GM21390 (cell line): ENCODE measurements at regions not wholly inside any gene's neighbourhood (a gene's known extent, or its start where the extent isn't known, plus 50 kb on each side); places are given as distances from the start of the nearest gene placed in this dataset.
A peak's percentile ranks its signal among the peaks of the same experiment; 100 is the strongest.

ENCODE experiments used
- ATAC-seq: cut with Tn5 transposase; IDR thresholded peaks from one replicate; pipeline ENCODE4 v1.9.1; 2021; ENCODE audit not compliant: unreplicated experiment

DNA sequence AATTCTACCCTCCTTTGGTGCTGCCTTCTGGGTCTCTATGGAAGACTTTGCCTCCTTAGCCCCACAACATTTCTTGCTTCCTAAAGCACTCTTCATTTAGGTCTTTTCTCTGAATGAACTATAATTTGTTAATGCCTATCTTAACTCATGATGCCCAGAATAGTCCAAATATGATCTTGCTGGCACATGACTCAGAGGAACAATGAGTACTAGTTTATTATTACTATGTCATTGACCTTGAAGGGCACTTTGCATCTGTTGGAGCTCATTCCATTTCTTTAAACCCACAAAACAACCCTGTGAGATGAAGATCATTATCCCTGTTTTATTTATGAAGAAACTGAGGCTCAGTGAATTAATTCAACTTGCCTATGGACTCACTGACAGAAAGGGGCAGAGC lies 320.2 kb upstream of the PLET1 start:
- no peak for ATAC-seq

DNA sequence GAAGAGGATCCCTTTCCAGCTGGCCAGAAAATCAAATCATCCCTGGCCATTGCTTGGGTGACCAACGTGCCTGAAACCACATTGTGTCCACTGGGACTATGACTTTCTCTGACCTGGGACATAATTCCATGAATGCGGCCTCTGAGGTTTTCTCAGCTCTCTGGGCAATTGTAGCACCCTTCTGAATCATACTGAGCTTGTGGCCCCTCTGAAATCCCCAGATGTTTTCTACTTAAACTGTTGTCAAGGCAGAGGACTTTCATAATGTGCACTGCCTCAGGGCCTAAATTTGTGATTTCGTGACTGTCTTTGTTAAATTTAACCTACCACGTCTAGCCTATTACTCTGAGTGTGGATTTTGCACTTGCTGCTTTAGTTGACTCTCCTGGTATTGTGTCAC lies 321.1 kb upstream of the PLET1 start:
- ATAC-seq = peak; percentile 34

DNA sequence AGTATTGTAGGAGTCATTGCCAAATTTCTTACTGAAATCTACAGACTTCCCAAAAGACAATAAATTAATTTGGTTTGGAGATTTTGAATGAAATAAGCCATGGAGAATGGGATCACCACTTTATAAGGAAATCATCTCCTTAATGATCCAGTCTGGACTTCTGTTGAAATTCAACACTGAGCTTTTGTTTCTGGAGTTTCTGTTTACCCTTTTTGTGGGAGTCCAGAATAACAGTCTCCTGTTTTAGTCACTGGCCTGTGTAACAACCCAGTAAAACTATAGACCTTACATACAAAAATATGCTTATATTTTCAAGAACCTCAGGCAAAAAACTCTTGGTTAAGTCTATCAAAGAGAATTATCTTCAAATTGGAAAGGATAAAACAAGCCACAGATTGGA lies 321.7 kb upstream of the PLET1 start:
- ATAC-seq = no peak

DNA sequence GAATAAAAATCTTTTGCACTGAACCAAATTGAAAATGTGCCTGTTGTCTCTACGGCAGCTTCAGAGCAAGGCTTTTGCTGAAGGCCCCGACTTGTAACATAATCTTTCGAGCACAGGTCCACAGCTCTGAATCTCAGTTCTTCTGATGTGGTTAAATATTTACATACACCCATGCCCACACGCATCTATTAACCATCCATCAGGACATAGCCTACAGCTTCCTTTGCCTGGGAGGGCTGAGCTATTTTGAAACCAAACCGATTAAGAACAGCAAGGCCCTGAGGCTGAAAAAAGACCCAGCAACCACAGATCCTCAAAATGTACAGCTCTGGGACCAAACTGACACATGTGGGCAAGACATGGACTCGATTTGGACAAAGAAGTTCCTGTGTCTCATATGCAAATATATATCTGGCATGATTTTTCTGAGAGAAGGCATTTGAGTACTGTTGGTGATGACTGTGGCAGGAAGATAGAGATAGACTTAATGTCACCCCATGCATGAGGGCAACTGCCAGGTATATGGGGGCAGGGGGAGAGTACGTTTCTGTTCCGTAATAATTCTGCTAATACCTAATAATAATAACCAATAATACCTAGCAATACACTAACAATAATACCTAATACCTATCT lies 322.7 kb upstream of the PLET1 start:
- ATAC-seq = peak; percentile 84

DNA sequence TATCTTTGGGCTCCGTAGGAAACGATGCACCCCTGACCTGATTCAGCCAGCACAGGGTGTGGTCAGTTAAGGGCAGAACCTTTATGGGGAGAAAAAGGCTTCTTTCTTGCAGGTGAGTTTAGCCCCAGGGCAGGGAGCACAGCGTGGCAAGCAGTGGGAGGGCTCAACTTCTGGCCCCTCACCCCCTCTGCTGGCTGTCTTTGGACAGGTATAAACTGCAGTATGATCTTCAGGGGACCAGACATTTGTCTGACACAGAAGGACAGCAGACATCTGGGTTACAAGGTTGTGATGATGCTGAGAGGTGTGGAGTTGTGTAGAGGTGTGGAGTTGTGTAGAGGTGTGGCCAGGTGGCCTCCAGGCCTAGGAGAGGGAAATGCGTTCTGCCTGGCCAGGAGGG lies 324.0 kb upstream of the PLET1 start:
- ATAC-seq = no peak

DNA sequence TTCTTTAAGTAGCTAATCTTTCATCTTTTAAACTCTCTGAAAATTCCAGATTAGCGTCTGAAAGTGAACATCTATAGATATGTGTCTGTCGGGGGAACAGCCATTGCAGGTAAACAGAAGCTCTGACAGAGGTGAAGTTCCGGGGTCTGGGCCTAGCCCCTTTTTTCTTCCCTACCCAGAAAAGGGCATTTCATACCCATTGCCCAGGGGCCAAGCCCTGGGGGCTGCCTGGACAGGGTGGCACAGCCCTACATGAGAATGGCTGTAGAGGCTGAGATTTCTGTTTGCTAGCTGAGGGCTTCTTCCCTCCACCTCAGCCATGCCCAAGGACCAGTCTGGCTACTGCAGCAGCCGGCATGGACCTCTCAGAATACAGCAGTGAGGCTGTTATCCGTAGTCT lies 327.0 kb upstream of the PLET1 start:
- no peak for ATAC-seq

DNA sequence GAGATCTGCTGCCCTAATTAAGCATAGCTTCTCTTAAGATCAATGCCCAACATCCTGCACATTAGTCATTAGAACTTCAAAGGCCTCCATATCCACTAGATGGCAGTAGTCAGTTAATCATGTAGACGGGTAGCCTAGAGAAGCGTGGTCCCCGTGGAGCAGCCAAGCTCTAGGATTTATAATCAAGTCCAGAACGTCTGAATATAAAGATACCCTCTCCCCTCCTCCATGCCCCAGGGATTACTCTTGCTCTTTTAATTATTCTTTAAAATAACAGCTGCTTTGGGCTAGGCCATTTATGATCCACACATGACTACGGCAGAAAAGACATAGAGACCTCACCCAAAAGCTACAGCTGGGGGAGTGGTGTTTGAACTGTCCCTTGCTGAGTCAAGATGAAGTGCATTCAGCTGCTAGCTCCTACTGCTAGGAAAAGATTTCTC lies 327.6 kb upstream of the PLET1 start:
- peak; percentile 31 for ATAC-seq

DNA sequence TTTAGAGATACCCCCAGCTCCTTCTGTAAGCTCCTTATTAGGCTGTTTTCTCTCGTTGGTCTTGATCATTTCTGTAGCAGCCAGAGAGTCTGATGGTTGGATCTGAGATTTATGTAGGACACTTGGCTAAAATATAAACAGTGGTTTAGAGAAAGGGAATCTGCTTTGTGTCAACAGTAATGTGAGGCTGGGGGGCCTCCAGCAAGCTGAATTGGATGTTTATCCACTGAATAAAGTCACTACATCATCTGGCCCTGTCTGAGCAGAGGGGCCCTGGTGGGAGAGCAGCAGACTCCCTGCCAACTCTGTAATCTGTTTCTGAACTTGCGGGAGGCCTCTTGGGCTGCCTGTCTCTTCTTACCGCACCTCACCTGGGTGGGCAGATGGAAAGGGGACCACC lies 328.5 kb upstream of the PLET1 start:
- ATAC-seq = no peak

DNA sequence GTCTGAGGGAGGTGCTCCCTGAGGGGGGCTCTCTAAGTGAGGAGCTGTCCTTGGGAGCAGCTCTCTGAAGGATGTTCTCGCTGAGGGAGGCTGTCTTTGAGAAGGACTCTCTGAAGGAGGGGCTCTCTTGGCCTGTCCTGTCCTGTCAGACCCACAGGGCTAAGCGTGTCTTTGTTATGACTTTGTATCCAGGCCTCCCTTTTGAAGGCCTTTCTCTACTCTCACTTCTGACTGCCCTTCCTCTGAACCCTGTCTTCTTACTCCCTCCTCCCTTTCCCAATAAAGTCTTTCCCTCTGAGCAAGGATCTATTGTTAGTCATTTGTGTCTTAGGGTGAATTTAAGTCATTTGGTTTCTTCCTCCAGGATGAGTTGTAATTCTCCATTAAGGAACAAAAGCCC lies 330.1 kb upstream of the PLET1 start:
- no peak for ATAC-seq

DNA sequence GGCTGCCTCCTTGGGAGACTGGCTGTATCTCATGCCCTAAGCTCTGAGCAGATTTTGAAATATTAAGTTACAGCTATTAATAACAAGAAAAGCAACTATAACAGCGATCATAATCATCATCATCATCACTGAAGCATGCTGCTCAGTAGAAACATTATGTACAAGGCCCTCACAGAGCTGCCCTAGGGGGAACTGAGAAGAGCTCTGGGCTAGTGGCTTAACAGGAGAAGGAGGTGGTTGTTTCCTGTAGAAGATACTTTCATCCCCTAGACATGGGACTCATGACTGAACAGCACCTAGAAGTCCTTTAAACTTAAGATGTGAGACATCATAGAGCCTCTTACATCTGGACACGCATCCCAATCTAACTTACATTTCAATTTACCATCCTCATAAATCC lies 332.8 kb upstream of the PLET1 start:
- ATAC-seq = peak; percentile 48

DNA sequence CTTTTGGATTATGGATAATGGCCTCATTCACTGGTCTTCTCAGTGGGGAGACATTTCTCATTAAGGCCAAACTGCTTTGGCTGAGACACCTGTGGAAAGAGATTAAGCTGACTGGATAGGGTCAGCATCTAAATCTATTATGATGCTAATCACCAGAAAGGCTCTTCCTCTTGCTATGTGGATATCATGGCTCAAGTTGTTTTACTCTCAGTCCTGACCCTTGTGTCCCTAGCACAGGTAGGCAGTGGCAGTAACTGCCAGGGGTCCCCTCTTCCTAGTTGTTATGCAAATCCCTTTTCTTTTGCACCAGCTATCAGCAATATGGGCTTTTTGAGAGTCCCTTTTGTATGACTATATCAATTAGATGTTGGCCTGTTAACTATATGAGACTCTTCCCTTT lies 335.7 kb upstream of the PLET1 start:
- ATAC-seq = no peak

DNA sequence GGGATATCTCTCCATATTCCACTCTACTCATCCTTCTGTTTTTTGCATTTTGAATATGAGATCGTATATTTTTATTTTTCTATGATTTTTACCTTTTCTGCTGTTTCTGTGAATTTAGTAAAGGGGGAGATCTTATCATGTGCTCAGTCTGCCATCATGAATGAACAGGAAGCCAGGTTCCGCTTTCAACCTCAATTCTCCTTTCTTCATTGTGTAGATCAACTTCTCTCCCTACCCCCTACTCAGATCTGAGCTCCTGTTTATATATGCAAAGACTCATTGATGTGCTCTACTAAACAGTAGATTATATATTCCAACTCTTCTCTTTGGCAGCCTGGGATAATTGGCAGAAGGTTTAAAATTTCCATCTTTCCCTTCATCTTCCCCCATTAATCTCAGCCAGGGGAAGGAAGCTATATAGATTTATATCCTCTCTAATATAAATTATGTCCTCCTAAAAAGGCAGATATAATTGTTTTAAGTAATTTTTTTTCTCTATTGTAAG lies 336.7 kb upstream of the PLET1 start:
- ATAC-seq = no peak

DNA sequence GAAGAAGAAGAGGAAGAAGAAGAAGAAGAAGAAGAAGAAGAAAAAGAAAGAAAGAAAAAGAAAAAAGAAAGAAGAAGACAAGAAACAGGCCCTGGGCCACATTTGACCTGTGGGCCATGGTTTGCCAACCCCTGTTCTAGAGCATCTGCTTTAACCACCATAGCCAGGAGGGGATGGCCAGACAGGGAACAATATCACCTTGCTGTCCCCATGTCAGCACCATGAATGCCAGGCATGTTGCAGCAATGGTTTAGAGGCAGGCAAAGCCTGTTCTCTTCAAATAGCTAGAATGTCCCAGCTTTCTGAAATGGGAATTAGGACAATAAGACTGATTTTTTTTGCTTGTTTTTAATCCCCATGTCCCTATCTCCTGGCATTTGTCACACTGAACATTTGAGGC lies 338.6 kb upstream of the PLET1 start:
- no peak for ATAC-seq

DNA sequence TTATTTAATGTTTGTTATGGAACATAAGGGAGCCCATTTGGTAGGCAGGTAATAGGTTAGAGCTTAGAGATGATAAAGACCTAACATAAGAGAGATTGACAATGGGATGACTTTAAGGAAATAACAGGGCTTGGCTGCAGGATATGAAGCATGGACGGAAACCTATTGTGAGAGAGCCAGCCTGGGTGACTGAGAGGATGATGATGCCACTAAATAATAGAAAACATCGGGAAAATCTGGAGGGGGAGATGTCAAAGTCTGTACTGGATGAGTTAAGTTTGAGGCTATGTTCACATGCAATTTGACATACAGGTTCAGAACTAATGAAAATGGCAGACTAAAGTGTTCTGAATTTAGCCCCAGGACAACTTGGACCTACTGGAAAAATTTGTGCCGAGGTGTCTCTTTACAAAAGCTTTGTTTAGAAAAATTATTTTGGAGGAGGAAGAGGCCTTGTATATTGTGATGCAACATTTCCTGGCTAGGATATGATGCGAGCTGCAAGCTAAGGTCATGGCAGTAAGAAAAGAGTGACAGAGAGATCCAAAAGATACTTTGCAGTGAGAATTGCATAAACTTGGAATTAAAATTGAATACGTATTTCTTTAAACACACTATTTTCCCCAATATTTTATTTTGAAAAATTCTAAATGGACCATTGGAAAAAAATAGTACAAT lies 339.3 kb upstream of the PLET1 start:
- no peak for ATAC-seq

DNA sequence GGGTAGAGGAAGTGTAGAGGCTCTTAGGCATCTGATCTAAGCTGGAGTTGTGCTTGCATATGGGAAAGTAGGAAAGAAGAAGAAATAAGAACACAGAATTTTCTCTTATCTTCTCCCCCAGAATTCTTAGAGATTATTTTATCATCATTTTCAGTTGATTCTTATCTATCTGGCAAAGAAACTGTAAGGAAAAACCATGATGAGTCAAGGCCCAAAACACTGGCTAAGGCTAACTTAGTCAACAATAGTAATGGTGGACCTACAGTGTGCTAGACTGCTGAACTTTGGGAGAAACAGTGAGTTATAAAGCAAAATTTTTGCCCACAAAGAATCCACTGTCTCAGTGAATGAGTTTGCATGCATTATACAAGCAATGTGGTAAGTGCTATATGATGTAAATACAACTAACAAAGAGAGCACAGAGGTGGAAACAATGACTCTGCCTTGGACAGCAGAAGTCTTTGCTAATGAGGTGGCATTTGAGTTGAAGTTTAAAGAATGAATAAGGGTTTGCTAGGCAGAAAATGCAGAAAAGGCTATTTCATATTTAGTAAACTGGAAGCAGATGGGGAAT lies 344.5 kb upstream of the PLET1 start:
- ATAC-seq = no peak

DNA sequence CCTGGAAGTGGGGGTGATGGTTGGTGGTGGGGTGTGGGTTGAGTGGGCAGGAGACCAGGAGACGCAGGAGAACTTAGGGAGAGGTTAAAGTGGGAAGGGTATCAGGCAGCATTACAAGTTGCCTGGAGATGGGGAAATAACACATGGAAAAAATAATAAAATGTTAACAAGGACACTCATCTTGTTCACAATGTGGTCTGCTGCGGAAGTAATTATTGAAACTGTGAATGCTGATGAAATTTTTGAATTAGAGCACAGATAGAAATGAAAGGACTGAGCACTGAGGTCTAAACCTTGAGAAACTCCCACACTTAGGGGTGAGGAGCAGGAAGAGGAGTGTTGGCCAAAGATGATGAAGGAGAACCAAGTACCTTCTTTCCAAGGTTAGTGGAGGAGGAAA lies 346.0 kb upstream of the PLET1 start:
- ATAC-seq = no peak

DNA sequence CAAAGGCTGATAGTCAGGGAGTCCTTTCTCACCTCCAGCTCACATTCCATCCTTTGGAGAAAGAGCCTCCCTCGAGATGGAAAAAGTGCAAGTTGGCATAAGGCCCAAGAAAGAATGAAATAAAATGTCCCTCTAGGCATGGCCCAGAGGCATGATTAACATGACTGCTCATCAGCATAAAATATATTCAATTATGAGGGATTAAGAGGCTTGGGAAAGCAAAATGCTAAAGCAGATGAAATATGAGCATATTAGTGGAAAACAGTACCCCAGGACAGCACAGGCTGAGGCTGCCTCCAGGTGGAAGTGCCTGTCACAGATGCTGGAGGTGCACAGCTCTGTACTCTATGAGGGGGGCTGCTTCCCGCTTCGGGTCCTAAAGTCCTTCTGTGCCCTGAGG lies 347.8 kb upstream of the PLET1 start:
- no peak for ATAC-seq

DNA sequence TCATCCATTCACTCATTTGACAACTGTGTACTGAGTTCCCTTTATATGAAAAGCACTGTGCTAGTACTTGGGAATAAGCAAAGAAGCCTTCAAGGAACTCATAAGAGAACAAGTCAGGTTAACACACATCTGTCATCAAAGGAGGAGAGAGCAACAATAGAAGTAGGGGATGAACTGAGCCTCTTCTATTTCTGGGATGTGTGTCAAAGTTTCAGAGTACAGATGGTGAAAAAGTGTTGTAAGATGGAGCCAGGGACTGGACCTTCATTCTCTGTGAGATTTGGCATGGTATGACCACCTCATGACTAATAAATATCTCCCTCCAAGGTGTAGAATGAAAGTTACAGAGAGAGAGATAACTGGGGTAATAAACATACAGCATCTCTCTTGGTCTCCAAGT lies 349.8 kb upstream of the PLET1 start:
- no peak for ATAC-seq

DNA sequence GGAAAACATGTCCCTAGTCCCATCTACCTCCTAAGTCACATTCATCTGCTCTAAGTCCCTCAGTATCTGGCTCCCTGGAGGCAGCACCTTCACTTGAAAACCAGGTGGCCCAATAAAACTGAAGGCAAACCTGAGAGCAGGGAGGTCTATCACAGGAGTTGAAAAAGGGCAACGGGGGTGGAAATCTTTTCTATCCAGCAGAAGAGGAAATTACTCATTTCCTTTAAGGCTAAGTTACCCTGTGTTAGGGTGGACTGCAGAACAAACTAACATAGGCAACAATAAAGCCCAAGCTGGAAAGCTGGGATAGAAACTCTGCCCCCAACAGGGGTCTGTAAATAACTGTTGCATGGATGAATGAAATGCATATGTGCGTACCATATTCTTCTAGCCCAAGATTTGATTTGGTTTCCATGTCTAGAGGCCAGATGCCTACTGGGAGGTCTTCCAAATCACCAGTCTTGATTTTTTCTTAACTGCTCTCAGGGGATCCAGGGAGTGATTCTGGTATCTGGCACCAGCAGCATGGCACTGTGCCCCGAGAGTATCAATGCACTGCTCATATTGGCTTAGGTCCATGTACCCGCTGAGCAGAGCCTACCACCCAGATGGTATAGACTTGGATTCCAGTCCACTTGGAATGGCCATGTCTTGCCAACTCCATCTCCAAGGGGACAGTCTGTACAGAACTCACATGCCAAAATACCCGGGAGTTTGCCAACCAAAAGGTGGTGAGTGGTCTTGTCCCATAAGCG lies 350.0 kb upstream of the NCAM1 start:
- no peak for ATAC-seq

DNA sequence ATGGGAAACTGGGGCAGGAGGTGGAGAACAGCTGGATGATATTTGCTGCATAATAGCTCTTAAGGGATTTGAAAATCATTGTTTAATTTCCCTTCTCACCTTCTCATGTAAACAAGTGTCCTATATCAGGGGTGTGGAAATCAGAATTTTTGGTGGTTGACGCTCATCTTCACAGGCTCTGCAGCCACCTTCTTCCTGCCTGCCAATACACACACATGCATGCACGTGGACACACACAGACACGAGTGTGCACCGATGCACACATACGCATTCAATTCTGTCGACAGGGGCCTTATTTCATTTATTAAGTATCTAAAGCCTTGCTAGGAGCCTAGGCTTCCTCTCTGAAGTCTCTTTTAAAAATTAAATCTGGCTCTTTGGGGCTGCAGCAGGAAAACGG lies 349.4 kb upstream of the NCAM1 start:
- no peak for ATAC-seq

DNA sequence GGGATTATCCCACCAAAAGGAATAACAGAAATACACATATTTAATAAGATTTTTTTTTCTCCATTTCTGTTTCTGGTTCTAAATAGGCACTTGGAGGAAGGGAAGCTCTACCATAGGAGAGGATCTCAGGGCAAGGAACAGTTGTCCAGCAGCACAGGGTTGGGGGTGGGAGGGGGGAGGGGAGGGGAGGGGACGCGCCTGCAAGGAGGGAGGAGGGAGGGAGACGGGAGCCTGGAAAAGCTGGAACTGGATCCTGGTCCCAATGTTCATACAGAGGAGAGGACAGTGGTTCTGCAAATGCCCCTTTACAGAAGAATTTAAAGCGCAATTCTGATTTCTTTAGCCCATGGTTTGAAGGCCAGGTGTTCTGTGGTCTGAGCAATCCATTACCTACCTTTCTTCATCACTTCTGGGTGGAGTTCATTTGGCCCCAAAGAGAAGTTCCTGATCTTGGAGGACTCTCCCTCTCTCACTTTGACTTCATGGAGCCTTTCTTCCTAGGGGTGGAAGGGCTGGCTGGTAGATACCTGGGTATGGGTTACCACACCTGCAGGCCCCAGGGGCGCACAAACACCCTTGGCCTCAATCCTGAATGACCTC lies 348.9 kb upstream of the NCAM1 start:
- ATAC-seq = no peak
